Peyer's patch (tissue), 4 donors: ENCODE measurements at regions not wholly inside any gene's neighbourhood (a gene's known extent, or its start where the extent isn't known, plus 50 kb on each side); places are given as distances from the start of the nearest gene placed in this dataset.

Experiments used
- POLR2A ChIP-seq, 2 donors: fragments of 450-650 bp; IDR thresholded peaks; one replicate each; pipeline ENCODE4 v1.5.1; 2017; ENCODE audit warnings: antibody characterized with exemption in 2 of 2, mild to moderate bottlenecking in 2 of 2, moderate library complexity in 2 of 2
- TF ChIP-seq, protein P1 (sequence below), 6 experiments: fragments of 450-650 bp in 4 of 6; fragments of 200-600 bp in 2 of 6; sonication (generic) in 1 of 6; IDR thresholded peaks; one replicate each; pipeline ENCODE4 v1.5.1; 2017 to 2019; ENCODE audit warnings: antibody characterized with exemption in 6 of 6, mild to moderate bottlenecking in 3 of 6, moderate library complexity in 1 of 6

DNA sequence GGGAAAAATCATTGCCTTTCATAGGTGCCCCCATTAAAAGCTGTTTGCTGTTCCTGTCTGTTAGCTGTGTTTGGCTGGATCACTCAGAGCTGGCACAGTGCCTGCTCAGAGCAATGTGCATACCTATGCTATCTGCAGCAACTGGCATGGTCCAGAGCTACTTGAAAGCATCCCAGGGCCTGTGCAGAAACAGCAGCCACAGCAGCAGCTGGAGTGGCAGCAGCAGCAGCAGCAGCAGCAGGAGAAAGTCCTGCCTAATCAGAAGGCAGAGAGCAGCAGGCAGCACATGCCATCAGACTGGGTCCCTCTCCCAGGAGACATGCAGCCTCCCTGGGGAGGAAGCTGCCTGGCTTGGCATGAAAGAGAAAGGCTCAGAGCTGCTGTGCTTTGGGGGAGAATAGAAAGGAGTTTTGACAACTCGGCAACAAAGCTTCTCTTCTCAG lies 243.8 kb upstream of the WWC1 start:
- TF ChIP-seq, protein P1, sequence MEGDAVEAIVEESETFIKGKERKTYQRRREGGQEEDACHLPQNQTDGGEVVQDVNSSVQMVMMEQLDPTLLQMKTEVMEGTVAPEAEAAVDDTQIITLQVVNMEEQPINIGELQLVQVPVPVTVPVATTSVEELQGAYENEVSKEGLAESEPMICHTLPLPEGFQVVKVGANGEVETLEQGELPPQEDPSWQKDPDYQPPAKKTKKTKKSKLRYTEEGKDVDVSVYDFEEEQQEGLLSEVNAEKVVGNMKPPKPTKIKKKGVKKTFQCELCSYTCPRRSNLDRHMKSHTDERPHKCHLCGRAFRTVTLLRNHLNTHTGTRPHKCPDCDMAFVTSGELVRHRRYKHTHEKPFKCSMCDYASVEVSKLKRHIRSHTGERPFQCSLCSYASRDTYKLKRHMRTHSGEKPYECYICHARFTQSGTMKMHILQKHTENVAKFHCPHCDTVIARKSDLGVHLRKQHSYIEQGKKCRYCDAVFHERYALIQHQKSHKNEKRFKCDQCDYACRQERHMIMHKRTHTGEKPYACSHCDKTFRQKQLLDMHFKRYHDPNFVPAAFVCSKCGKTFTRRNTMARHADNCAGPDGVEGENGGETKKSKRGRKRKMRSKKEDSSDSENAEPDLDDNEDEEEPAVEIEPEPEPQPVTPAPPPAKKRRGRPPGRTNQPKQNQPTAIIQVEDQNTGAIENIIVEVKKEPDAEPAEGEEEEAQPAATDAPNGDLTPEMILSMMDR (IDR thresholded peaks at IDR 0.05) = no peak
- no peak for TF ChIP-seq POLR2A (IDR thresholded peaks at IDR 0.05)
